SK-N-SH treated with all-trans-retinoic acid at 6 μM for 48 hours (cell line): ENCODE measurements at regions not wholly inside any gene's neighbourhood (a gene's known extent, or its start where the extent isn't known, plus 50 kb on each side); places are given as distances from the start of the nearest gene placed in this dataset.

ENCODE experiments used
- ATAC-seq: fragments of 200-7000 bp; cut with Tn5 transposase; 3 replicates; pipeline ENCODE4 v1.9.1; 2020; ENCODE audit warnings: mild to moderate bottlenecking, moderate library complexity
- ARNTL ChIP-seq: fragments of 450-650 bp; formaldehyde crosslinking; IDR thresholded peaks from 2 replicates; pipeline ENCODE4 v1.5.0; 2020; ENCODE audit warnings: low read depth, mild to moderate bottlenecking, moderate library complexity, borderline replicate concordance
- BACH2 ChIP-seq: fragments of 250-450 bp; sonication (Bioruptor Pico); IDR thresholded peaks from 2 replicates; pipeline ENCODE4 v1.9.0; 2021; ENCODE audit warnings: mild to moderate bottlenecking, borderline replicate concordance
- CSDC2 ChIP-seq: fragments of 250-450 bp; sonication (Bioruptor Pico); IDR thresholded peaks from 2 replicates; pipeline ENCODE4 v1.5.0; 2020; ENCODE audit warnings: mild to moderate bottlenecking, moderate library complexity
- CSRNP3 ChIP-seq: fragments of 250-450 bp; sonication (Bioruptor Pico); IDR thresholded peaks from 2 replicates; pipeline ENCODE4 v1.5.1; 2021; ENCODE audit warnings: mild to moderate bottlenecking, moderate library complexity
- ESRRG ChIP-seq: fragments of 250-450 bp; sonication (Bioruptor Pico); IDR thresholded peaks from 2 replicates; pipeline ENCODE4 v1.6.1; 2021; ENCODE audit warnings: mild to moderate bottlenecking
- GLIS3 ChIP-seq: fragments of 250-450 bp; sonication (Bioruptor Pico); IDR thresholded peaks from 2 replicates; pipeline ENCODE4 v1.5.0; 2020; ENCODE audit warnings: mild to moderate bottlenecking, moderate library complexity
- ISL1 ChIP-seq: fragments of 250-450 bp; sonication (Bioruptor Pico); IDR thresholded peaks from 2 replicates; pipeline ENCODE4 v2.1.2; 2022; ENCODE audit warnings: mild to moderate bottlenecking, moderate library complexity
- OSR1 ChIP-seq: fragments of 250-450 bp; sonication (Bioruptor Pico); IDR thresholded peaks from 2 replicates; pipeline ENCODE4 v1.8.0; 2022; ENCODE audit warnings: moderate library complexity, mild to moderate bottlenecking, inconsistent platforms
- PATZ1 ChIP-seq: fragments of 250-450 bp; sonication (Bioruptor Pico); IDR thresholded peaks from 2 replicates; pipeline ENCODE4 v1.8.0; 2020; ENCODE audit warnings: mild to moderate bottlenecking, moderate library complexity, borderline replicate concordance
- PPARA ChIP-seq: fragments of 250-450 bp; sonication (Bioruptor Pico); IDR thresholded peaks from 2 replicates; pipeline ENCODE4 v1.5.0; 2020; ENCODE audit warnings: mild to moderate bottlenecking, borderline replicate concordance
- RARB ChIP-seq: fragments of 250-450 bp; sonication (Bioruptor Pico); IDR thresholded peaks from 2 replicates; pipeline ENCODE4 v1.8.0; 2021; ENCODE audit warnings: mild to moderate bottlenecking, moderate library complexity
- SNAI2 ChIP-seq: fragments of 250-450 bp; sonication (Bioruptor Pico); IDR thresholded peaks from 2 replicates; pipeline ENCODE4 v1.5.0; 2020; ENCODE audit warnings: mild to moderate bottlenecking, moderate library complexity
- TCF4 ChIP-seq: fragments of 250-450 bp; sonication (Bioruptor Pico); IDR thresholded peaks from 2 replicates; pipeline ENCODE4 v1.8.0; 2021; ENCODE audit warnings: mild to moderate bottlenecking, moderate library complexity, borderline replicate concordance
- TOX ChIP-seq: fragments of 250-450 bp; sonication (Bioruptor Pico); IDR thresholded peaks from 2 replicates; pipeline ENCODE4 v1.8.0; 2021; ENCODE audit warnings: mild to moderate bottlenecking, moderate library complexity, borderline replicate concordance
- ZC3H10 ChIP-seq: fragments of 250-450 bp; sonication (Bioruptor Pico); IDR thresholded peaks from 2 replicates; pipeline ENCODE4 v1.5.1; 2021; ENCODE audit warnings: mild to moderate bottlenecking, moderate library complexity
- ZFP3 ChIP-seq: fragments of 250-450 bp; sonication (Bioruptor Pico); IDR thresholded peaks from 2 replicates; pipeline ENCODE4 v1.5.0; 2020; ENCODE audit warnings: mild to moderate bottlenecking, moderate library complexity
- ZFP30 ChIP-seq: fragments of 450-650 bp; formaldehyde crosslinking; IDR thresholded peaks from 2 replicates; pipeline ENCODE4 v1.5.0; 2022; ENCODE audit warnings: mild to moderate bottlenecking, moderate library complexity
- ZNF565 ChIP-seq: fragments of 450-650 bp; formaldehyde crosslinking; conservative IDR thresholded peaks from 2 replicates; pipeline ENCODE4 v1.5.0; 2020; ENCODE audit warnings: low read depth, mild to moderate bottlenecking, moderate library complexity
- ZNF70 ChIP-seq: fragments of 450-650 bp; formaldehyde crosslinking; IDR thresholded peaks from 2 replicates; pipeline ENCODE4 v1.5.0; 2020; ENCODE audit warnings: mild to moderate bottlenecking, moderate library complexity
- ZNF8 ChIP-seq: fragments of 450-650 bp; formaldehyde crosslinking; IDR thresholded peaks from 2 replicates; pipeline ENCODE4 v1.5.0; 2020; ENCODE audit warnings: mild to moderate bottlenecking, moderate library complexity
- TF ChIP-seq, protein P1 (sequence below): fragments of 250-450 bp; sonication (Bioruptor Pico); IDR thresholded peaks from 2 replicates; pipeline ENCODE4 v1.8.0; 2021; ENCODE audit warnings: low read depth, mild to moderate bottlenecking, moderate library complexity, borderline replicate concordance

DNA sequence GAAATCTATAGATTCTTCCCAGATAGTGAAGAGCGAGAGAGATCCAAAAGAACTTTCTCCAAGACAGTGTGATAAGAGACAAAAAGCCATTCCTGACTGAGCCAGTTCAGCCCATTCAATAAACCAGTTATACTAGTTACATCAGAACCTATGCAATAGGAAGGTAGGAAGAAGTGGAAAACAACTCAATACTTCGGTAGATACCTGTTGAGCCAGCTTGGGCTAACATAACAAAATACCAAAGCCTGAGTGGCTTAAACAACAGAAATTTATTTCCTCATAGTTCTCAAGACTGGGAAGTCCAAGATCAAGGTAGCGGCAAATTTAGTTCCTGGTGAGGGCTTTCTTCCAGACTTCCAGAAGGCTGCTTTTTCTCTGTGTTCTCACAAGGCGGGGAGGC lies 214.5 kb upstream of the GRAMD2B start:
- TF ChIP-seq ZNF8 (CRISPR knock-in tag) (no peak), ZNF565 (CRISPR knock-in tag) (no peak), OSR1 (CRISPR knock-in tag) (no peak), ARNTL (CRISPR knock-in tag) (no peak), BACH2 (CRISPR knock-in tag) (no peak), ISL1 (no peak), CSRNP3 (CRISPR knock-in tag) (no peak), CSDC2 (no peak), GLIS3 (CRISPR knock-in tag) (no peak), ZFP30 (no peak)

GRCh38 chr5:126210955-126211354 lies 212.3 kb upstream of the GRAMD2B start:
- no peak for ATAC-seq
- TF ChIP-seq ESRRG (CRISPR knock-in tag) = no peak
- no peak for TF ChIP-seq ARNTL (CRISPR knock-in tag)
- TF ChIP-seq PATZ1 (CRISPR knock-in tag) = no peak
- no peak for TF ChIP-seq RARB (CRISPR knock-in tag)
- no peak for TF ChIP-seq ZNF8 (CRISPR knock-in tag)
- no peak for TF ChIP-seq ZNF70 (CRISPR knock-in tag)
- TF ChIP-seq CSRNP3 (CRISPR knock-in tag) = no peak
- TF ChIP-seq, protein P1, sequence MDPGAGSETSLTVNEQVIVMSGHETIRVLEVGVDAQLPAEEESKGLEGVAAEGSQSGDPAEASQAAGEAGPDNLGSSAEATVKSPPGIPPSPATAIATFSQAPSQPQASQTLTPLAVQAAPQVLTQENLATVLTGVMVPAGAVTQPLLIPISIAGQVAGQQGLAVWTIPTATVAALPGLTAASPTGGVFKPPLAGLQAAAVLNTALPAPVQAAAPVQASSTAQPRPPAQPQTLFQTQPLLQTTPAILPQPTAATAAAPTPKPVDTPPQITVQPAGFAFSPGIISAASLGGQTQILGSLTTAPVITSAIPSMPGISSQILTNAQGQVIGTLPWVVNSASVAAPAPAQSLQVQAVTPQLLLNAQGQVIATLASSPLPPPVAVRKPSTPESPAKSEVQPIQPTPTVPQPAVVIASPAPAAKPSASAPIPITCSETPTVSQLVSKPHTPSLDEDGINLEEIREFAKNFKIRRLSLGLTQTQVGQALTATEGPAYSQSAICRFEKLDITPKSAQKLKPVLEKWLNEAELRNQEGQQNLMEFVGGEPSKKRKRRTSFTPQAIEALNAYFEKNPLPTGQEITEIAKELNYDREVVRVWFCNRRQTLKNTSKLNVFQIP (CRISPR knock-in tag) = no peak
- no peak for TF ChIP-seq ZFP3 (CRISPR knock-in tag)
- TF ChIP-seq SNAI2 (CRISPR knock-in tag) = no peak
- no peak for TF ChIP-seq CSDC2
- TF ChIP-seq OSR1 (CRISPR knock-in tag) = no peak
- TF ChIP-seq ZC3H10 = no peak
- TF ChIP-seq ZFP30 = no peak
- TF ChIP-seq ISL1 = no peak
- TF ChIP-seq TCF4 (CRISPR knock-in tag) = no peak
- no peak for TF ChIP-seq PPARA (CRISPR knock-in tag)
- no peak for TF ChIP-seq TOX (CRISPR knock-in tag)

More for the DNA sequence above, 214.5 kb upstream of the GRAMD2B start:
- ATAC-seq = no peak

DNA sequence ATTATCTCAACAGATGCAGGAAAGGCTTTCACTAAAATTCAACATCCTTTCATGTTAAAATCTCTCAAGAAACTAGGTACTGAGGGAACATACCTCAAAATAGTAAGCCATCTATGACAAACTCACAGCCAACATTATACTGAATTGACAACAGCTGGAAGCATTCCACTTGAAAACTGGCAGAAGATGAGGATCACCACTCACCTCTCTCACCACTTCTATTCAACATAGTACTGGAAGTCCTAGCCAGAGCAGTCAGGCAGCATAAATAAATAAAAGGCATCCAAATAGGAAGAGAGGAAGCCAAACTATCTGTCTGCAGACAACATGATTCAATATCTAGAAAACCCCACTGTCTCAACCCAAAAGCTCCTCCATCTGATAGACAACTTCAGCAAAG lies 203.6 kb upstream of the GRAMD2B start:
- TF ChIP-seq TCF4 (CRISPR knock-in tag) (no peak), PATZ1 (CRISPR knock-in tag) (no peak), ISL1 (no peak), ZFP30 (no peak), ZNF565 (CRISPR knock-in tag) (no peak), ZFP3 (CRISPR knock-in tag) (no peak), BACH2 (CRISPR knock-in tag) (no peak), CSRNP3 (CRISPR knock-in tag) (no peak), OSR1 (CRISPR knock-in tag) (no peak)
- ATAC-seq = no peak
